SU-DHL-6 (cell line): ENCODE measurements at regions not wholly inside any gene's neighbourhood (a gene's known extent, or its start where the extent isn't known, plus 50 kb on each side); places are given as distances from the start of the nearest gene placed in this dataset.

Experiments used
- H2AFZ ChIP-seq: fragments of 200-600 bp; sonication (generic); 2 replicates; pipeline ENCODE4 v1.6.1; 2014; ENCODE audit warnings: low read depth, mild to moderate bottlenecking, moderate library complexity, mixed read lengths, antibody characterized with exemption, low read length; ENCODE audit not compliant: severe bottlenecking
- H3F3A ChIP-seq: fragments of 200-600 bp; shearing (Covaris generic); 2 replicates; pipeline ENCODE4 v1.6.0; 2016; ENCODE audit warnings: antibody characterized with exemption, mild to moderate bottlenecking; ENCODE audit not compliant: insufficient read depth
- H3K27ac ChIP-seq: fragments of 200-600 bp; sonication (generic); 2 replicates; pipeline ENCODE4 v1.5.1; 2016; ENCODE audit warnings: low read depth, mild to moderate bottlenecking, low read length, moderate library complexity, mixed read lengths
- H3K27me3 ChIP-seq: fragments of 200-600 bp; sonication (generic), shearing (Covaris generic); 2 replicates; pipeline ENCODE4 v1.6.0; 2014; ENCODE audit warnings: mild to moderate bottlenecking, low read length
- H3K36me3 ChIP-seq: fragments of 200-600 bp; sonication (generic); 2 replicates; pipeline ENCODE4 v1.6.1; 2014; ENCODE audit warnings: mild to moderate bottlenecking, low read length, mixed read lengths
- H3K4me2 ChIP-seq: fragments of 300-600, 200-600 bp; shearing (Covaris generic), sonication (generic); 2 replicates; pipeline ENCODE4 v1.6.0; 2014; ENCODE audit warnings: low read length, low read depth, mild to moderate bottlenecking; ENCODE audit not compliant: poor library complexity, severe bottlenecking
- H3K4me3 ChIP-seq: fragments of 200-600 bp; sonication (generic); 2 replicates; pipeline ENCODE4 v1.5.1; 2014; ENCODE audit warnings: antibody characterized with exemption, low read length, mild to moderate bottlenecking, mixed read lengths; ENCODE audit not compliant: insufficient read depth, poor library complexity, severe bottlenecking
- H3K79me2 ChIP-seq: fragments of 200-600 bp; sonication (generic); 2 replicates; pipeline ENCODE4 v1.6.1; 2014; ENCODE audit warnings: mild to moderate bottlenecking, low read length, moderate library complexity; ENCODE audit not compliant: insufficient read depth
- H3K9ac ChIP-seq: fragments of 200-600 bp; sonication (generic); 2 replicates; pipeline ENCODE4 v1.7.0; 2014; ENCODE audit warnings: mild to moderate bottlenecking, low read length
- H3K9me2 ChIP-seq: fragments of 200-600 bp; sonication (generic); replicated peaks from 2 replicates; pipeline ENCODE4 v1.6.1; 2014; ENCODE audit warnings: low read length; ENCODE audit not compliant: insufficient read depth
- H3K9me3 ChIP-seq: fragments of 200-600 bp; sonication (generic); 2 replicates; pipeline ENCODE4 v1.6.1; 2014; ENCODE audit warnings: low read length, mixed read lengths; ENCODE audit not compliant: insufficient read depth
- H4K20me1 ChIP-seq: fragments of 200-600 bp; sonication (generic); 2 replicates; pipeline ENCODE4 v1.6.1; 2014; ENCODE audit warnings: low read depth, mild to moderate bottlenecking, antibody characterized with exemption, low read length, moderate library complexity, mixed read lengths
- CTCF ChIP-seq: fragments of 200-600 bp; sonication (generic); IDR thresholded peaks from one replicate; pipeline ENCODE4 v1.5.1; 2017; ENCODE audit warnings: antibody characterized with exemption, mild to moderate bottlenecking, low read length, moderate library complexity; ENCODE audit not compliant: insufficient read depth, poor library complexity, severe bottlenecking
- EZH2phosphoT487 ChIP-seq: fragments of 200-600 bp; sonication (generic), shearing (Covaris generic); conservative IDR thresholded peaks from 2 replicates; pipeline ENCODE4 v1.6.1; 2018; ENCODE audit warnings: mild to moderate bottlenecking, antibody characterized with exemption, low read length, moderate library complexity, mixed read lengths

DNA sequence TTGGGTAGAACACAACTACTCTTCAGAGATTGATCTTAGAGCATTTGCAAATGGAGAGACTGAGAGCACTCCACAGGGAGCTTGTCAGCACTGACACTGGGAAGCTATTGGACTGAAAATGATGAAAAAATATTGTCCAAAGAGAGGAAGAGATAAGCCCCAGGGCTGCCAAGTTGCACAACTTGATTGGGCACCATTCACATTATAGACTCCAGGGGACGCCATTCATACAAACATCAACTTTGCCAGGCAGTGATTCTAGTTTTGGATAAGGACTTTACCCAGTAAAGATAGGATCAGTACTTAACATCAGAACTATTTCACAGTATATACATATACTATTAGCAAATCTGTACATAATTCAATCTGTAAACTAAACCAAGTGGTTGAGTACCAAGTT, 79.6 kb upstream of the MYCN start:
- Histone ChIP-seq H3K79me2 (no peaks in the 10 kb centered on the region), H3K9me3 (no peaks in the 10 kb centered on the region), H3K36me3 (no peaks in the 10 kb centered on the region), H3K4me3 (no peak overlapping the region), H2AFZ (no peak overlapping the region), H3K9ac (no peak overlapping the region), H4K20me1 (no peaks in the 10 kb centered on the region), H3F3A (no peaks in the 10 kb centered on the region), H3K9me2 (no peaks in the 10 kb centered on the region), H3K27ac (no peak overlapping the region), H3K4me2 (no peak overlapping the region), H3K27me3 (no peaks in the 10 kb centered on the region)
- TF ChIP-seq CTCF (no peak), EZH2phosphoT487 (no peak)

- TF ChIP-seq CTCF (no peak), EZH2phosphoT487 (no peak)
- H3K36me3 ChIP-seq: no peaks in the 10 kb centered on the region
- no peaks in the 10 kb centered on the region for H3F3A ChIP-seq
- no peak overlapping the region for H3K4me2 ChIP-seq
- no peak overlapping the region for H3K27ac ChIP-seq
- no peaks in the 10 kb centered on the region for H4K20me1 ChIP-seq
- H3K9me2 ChIP-seq: no peaks in the 10 kb centered on the region
- H3K9me3 ChIP-seq: no peaks in the 10 kb centered on the region
- no peak overlapping the region for H2AFZ ChIP-seq
- H3K9ac ChIP-seq: no peak overlapping the region
- no peak overlapping the region for H3K4me3 ChIP-seq
- H3K27me3 ChIP-seq: no peaks in the 10 kb centered on the region
- no peaks in the 10 kb centered on the region for H3K79me2 ChIP-seq
These were observed 79.1 kb upstream of the MYCN start for GRCh38 chr2:15861172-15861822.

DNA sequence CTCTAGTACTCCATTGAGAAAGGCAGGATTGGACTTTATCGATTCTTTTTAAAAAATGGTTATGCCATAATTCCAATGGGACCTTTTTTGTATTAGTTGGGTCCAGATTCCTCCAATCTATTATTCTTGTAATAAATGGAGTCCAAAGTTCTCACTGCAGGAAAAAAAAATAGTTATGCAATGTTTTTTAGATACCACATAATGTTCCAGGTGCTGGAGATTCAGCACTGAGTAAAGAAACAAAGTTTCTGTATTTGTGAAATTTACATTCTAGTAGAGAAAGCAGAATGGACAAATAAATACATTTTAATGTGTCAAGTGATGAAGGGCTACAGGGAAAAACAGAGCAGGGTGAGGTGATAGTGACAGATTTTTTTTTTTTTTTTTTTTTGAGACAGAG, 78.5 kb upstream of the MYCN start:
- Histone ChIP-seq H3K27me3 (no peaks in the 10 kb centered on the region), H2AFZ (no peak overlapping the region), H3K79me2 (no peaks in the 10 kb centered on the region), H3K27ac (no peak overlapping the region), H3K9me2 (no peaks in the 10 kb centered on the region), H3K9me3 (no peaks in the 10 kb centered on the region), H3K4me3 (no peak overlapping the region), H3K9ac (no peak overlapping the region), H3K36me3 (no peaks in the 10 kb centered on the region), H3F3A (no peaks in the 10 kb centered on the region), H4K20me1 (no peaks in the 10 kb centered on the region), H3K4me2 (no peak overlapping the region)
- TF ChIP-seq CTCF: no peak
- no peak for TF ChIP-seq EZH2phosphoT487
